H9 (cell line): ENCODE measurements at regions not wholly inside any gene's neighbourhood (a gene's known extent, or its start where the extent isn't known, plus 50 kb on each side); places are given as distances from the start of the nearest gene placed in this dataset.

Source experiments
- DNase-seq: peaks from one replicate; pipeline ENCODE4 v3.0.0-alpha.2; 2017
- H2AFZ ChIP-seq: one replicate; pipeline ENCODE4 v1.6.1; 2013; ENCODE audit warnings: mild to moderate bottlenecking, low read length, control low read depth, moderate library complexity
- H2AK5ac ChIP-seq: 2 replicates; pipeline ENCODE4 v1.6.1; 2013; ENCODE audit warnings: low read length, control low read depth, mixed read lengths; ENCODE audit not compliant: insufficient read length
- H2BK120ac ChIP-seq: one replicate; pipeline ENCODE4 v1.6.1; 2013; ENCODE audit warnings: low read depth, mild to moderate bottlenecking, low read length, control low read depth, inconsistent platforms; ENCODE audit not compliant: poor library complexity, severe bottlenecking
- H2BK12ac ChIP-seq: 2 replicates; pipeline ENCODE4 v1.6.1; 2013; ENCODE audit warnings: low read length, control low read depth, mixed read lengths, low read depth; ENCODE audit not compliant: insufficient read length
- H2BK15ac ChIP-seq: 2 replicates; pipeline ENCODE4 v1.6.1; 2013; ENCODE audit warnings: low read depth, low read length, control low read depth
- H2BK20ac ChIP-seq: one replicate; pipeline ENCODE4 v1.6.1; 2013; ENCODE audit warnings: low read depth, mild to moderate bottlenecking, low read length, control low read depth, inconsistent platforms; ENCODE audit not compliant: poor library complexity, severe bottlenecking
- H2BK5ac ChIP-seq: 2 replicates; pipeline ENCODE4 v1.6.1; 2013; ENCODE audit warnings: low read length, control low read depth, mixed read lengths; ENCODE audit not compliant: insufficient read length
- H3K14ac ChIP-seq: 2 replicates; pipeline ENCODE4 v1.6.1; 2013; ENCODE audit warnings: low read length, control low read depth; ENCODE audit not compliant: insufficient read depth
- H3K18ac ChIP-seq: 2 replicates; pipeline ENCODE4 v1.6.1; 2013; ENCODE audit warnings: low read depth, mild to moderate bottlenecking, mixed read lengths, low read length, control low read depth; ENCODE audit not compliant: insufficient read length
- H3K23ac ChIP-seq: 2 replicates; pipeline ENCODE4 v1.6.1; 2013; ENCODE audit warnings: low read length, control low read depth, mixed read lengths, low read depth; ENCODE audit not compliant: insufficient read length
- H3K23me2 ChIP-seq: 2 replicates; pipeline ENCODE4 v1.6.1; 2013; ENCODE audit warnings: low read depth, mild to moderate bottlenecking, mixed read lengths, low read length, control low read depth; ENCODE audit not compliant: insufficient read length, poor library complexity, severe bottlenecking
- H3K27ac ChIP-seq: 2 replicates; pipeline ENCODE4 v1.5.1; 2013; ENCODE audit warnings: low read length, control low read depth, mixed read lengths, low read depth; ENCODE audit not compliant: insufficient read length
- H3K27me3 ChIP-seq: 2 replicates; pipeline ENCODE4 v1.6.1; 2013; ENCODE audit warnings: low read length, control low read depth, inconsistent platforms; ENCODE audit not compliant: insufficient read depth
- H3K4ac ChIP-seq: 2 replicates; pipeline ENCODE4 v1.6.1; 2013; ENCODE audit warnings: low read depth, mild to moderate bottlenecking, control low read depth, inconsistent platforms, low read length, moderate library complexity
- H3K4me1 ChIP-seq: 2 replicates; pipeline ENCODE4 v1.6.1; 2013; ENCODE audit warnings: low read length, control low read depth, inconsistent platforms; ENCODE audit not compliant: insufficient read depth
- H3K4me2 ChIP-seq: 2 replicates; pipeline ENCODE4 v1.6.1; 2013; ENCODE audit warnings: low read length, control low read depth, mixed read lengths; ENCODE audit not compliant: insufficient read length, insufficient read depth
- H3K56ac ChIP-seq: 2 replicates; pipeline ENCODE4 v1.6.1; 2013; ENCODE audit warnings: low read depth, mild to moderate bottlenecking, mixed read lengths, low read length, control low read depth; ENCODE audit not compliant: insufficient read length
- H3K79me1 ChIP-seq: 2 replicates; pipeline ENCODE4 v1.6.1; 2013; ENCODE audit warnings: low read depth, mild to moderate bottlenecking, moderate library complexity, low read length, control low read depth, inconsistent platforms; ENCODE audit not compliant: insufficient read depth, poor library complexity, severe bottlenecking
- H3K79me2 ChIP-seq: 2 replicates; pipeline ENCODE4 v1.6.1; 2013; ENCODE audit warnings: low read length, control low read depth, inconsistent platforms; ENCODE audit not compliant: insufficient read depth
- H3K9ac ChIP-seq: 2 replicates; pipeline ENCODE4 v1.6.1; 2013; ENCODE audit warnings: low read length, control low read depth, mixed read lengths; ENCODE audit not compliant: insufficient read length; ENCODE audit errors: extremely low read depth
- H3K9me3 ChIP-seq: one replicate; pipeline ENCODE4 v1.6.1; 2013; ENCODE audit warnings: low read depth, low read length, inconsistent platforms; ENCODE audit not compliant: control insufficient read depth
- H3T11ph ChIP-seq: one replicate; pipeline ENCODE4 v1.6.1; 2013; ENCODE audit warnings: mild to moderate bottlenecking, low read length, control low read depth, inconsistent platforms
- H4K20me1 ChIP-seq: one replicate; pipeline ENCODE4 v1.6.1; 2013; ENCODE audit not compliant: control insufficient read depth, insufficient read length, insufficient read depth
- H4K5ac ChIP-seq: 2 replicates; pipeline ENCODE4 v1.6.1; 2013; ENCODE audit warnings: low read depth, mild to moderate bottlenecking, mixed read lengths, low read length, control low read depth; ENCODE audit not compliant: insufficient read length
- H4K8ac ChIP-seq: replicated peaks from 2 replicates; pipeline ENCODE4 v1.6.1; 2013; ENCODE audit warnings: low read length, control low read depth, mixed read lengths, low read depth; ENCODE audit not compliant: insufficient read length
- H4K91ac ChIP-seq: 2 replicates; pipeline ENCODE4 v1.6.1; 2013; ENCODE audit warnings: low read depth, mild to moderate bottlenecking, moderate library complexity, mixed read lengths, low read length, control low read depth; ENCODE audit not compliant: insufficient read length
- H3K27ac Mint-ChIP-seq, 3 experiments: 2 replicates in 2 of 3; 3 replicates in 1 of 3; pipeline ENCODE4 v1.8.0; 2020 to 2021; ENCODE audit warnings: mixed read lengths in 3 of 3, mild to moderate bottlenecking in 1 of 3, moderate library complexity in 1 of 3
- H3K27me3 Mint-ChIP-seq: 2 replicates; pipeline ENCODE4 v1.8.0; 2021; ENCODE audit warnings: low read depth, mild to moderate bottlenecking, moderate library complexity, mixed read lengths
- H3K36me3 Mint-ChIP-seq, 3 experiments: 2 replicates in 2 of 3; 3 replicates in 1 of 3; pipeline ENCODE4 v1.8.0; 2020 to 2021; ENCODE audit warnings: low read depth in 3 of 3, mixed read lengths in 3 of 3; ENCODE audit not compliant: insufficient read depth in 1 of 3
- H3K4me1 Mint-ChIP-seq, 2 experiments: 2 replicates each; pipeline ENCODE4 v1.8.0; 2020; ENCODE audit warnings: mixed read lengths in 2 of 2
- H3K4me3 Mint-ChIP-seq, 2 experiments: 2 replicates in 1 of 2; 3 replicates in 1 of 2; pipeline ENCODE4 v1.8.0; 2020 to 2021; ENCODE audit warnings: mild to moderate bottlenecking in 2 of 2, mixed read lengths in 2 of 2, moderate library complexity in 1 of 2
- H3K9me3 Mint-ChIP-seq, 2 experiments: 2 replicates in 1 of 2; 3 replicates in 1 of 2; pipeline ENCODE4 v1.8.0; 2020; ENCODE audit warnings: mild to moderate bottlenecking in 2 of 2, mixed read lengths in 2 of 2, moderate library complexity in 1 of 2
- TF ChIP-seq, protein P1 (sequence below): fragments of 200-600 bp; sonication (generic); conservative IDR thresholded peaks from 3 replicates; pipeline ENCODE4 v1.8.0; 2021; ENCODE audit warnings: antibody characterized with exemption, mild to moderate bottlenecking

DNA sequence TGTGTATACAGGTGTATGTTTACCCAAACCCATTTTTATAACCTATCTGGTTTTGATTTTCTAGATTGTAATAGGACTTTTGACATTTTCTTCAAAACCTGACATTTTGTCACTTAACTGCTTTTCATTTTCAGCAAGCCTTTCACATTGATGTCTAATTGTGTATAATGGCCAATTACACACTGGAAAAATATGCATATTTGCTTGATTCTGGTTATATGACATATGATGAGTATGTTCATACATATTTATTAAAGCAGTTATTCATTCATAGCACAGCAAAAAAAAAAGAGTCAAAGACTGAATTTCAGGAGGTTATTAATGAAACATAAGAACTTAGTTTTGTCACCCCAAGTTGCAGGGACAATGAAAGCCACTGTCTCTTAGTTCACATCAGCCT lies 307.7 kb upstream of the TNP1 start:
- H3K4me1 Mint-ChIP-seq: no peaks in the 10 kb centered on the region
- no peak overlapping the region for H3K14ac ChIP-seq
- no peaks in the 10 kb centered on the region for H3K27me3 ChIP-seq
- no peaks in the 10 kb centered on the region for H3K4me1 ChIP-seq
- no peak overlapping the region for H4K8ac ChIP-seq
- no peak overlapping the region for H3K9ac ChIP-seq
- no peaks in the 10 kb centered on the region for H3K79me2 ChIP-seq
- H3K27ac ChIP-seq: no peak overlapping the region
- H4K5ac ChIP-seq: no peak overlapping the region
- H3K36me3 Mint-ChIP-seq: no peaks in the 10 kb centered on the region; a peak in 1 of 7 replicates
- peaks cover 0 to 9% of the 10 kb centered on the region in 2 experiments; a peak in 1 of 5 replicates for H3K9me3 Mint-ChIP-seq
- no peaks in the 10 kb centered on the region for H3K79me1 ChIP-seq
- no peaks in the 10 kb centered on the region for H3K23me2 ChIP-seq
- no peak overlapping the region for H3K23ac ChIP-seq
- H3K9me3 ChIP-seq: no peaks in the 10 kb centered on the region
- H3K18ac ChIP-seq: no peak overlapping the region
- H3K27ac Mint-ChIP-seq: no peak overlapping the region
- H4K91ac ChIP-seq: no peak overlapping the region
- H3K4me2 ChIP-seq: no peak overlapping the region
- H2BK15ac ChIP-seq: no peak overlapping the region
- H2BK20ac ChIP-seq: no peak overlapping the region
- no peak overlapping the region for H2AFZ ChIP-seq
- H2BK5ac ChIP-seq: no peak overlapping the region
- H3K4me3 Mint-ChIP-seq: no peak overlapping the region
- no peak overlapping the region for H2BK120ac ChIP-seq
- no peak overlapping the region for H3K4ac ChIP-seq
- TF ChIP-seq, protein P1, sequence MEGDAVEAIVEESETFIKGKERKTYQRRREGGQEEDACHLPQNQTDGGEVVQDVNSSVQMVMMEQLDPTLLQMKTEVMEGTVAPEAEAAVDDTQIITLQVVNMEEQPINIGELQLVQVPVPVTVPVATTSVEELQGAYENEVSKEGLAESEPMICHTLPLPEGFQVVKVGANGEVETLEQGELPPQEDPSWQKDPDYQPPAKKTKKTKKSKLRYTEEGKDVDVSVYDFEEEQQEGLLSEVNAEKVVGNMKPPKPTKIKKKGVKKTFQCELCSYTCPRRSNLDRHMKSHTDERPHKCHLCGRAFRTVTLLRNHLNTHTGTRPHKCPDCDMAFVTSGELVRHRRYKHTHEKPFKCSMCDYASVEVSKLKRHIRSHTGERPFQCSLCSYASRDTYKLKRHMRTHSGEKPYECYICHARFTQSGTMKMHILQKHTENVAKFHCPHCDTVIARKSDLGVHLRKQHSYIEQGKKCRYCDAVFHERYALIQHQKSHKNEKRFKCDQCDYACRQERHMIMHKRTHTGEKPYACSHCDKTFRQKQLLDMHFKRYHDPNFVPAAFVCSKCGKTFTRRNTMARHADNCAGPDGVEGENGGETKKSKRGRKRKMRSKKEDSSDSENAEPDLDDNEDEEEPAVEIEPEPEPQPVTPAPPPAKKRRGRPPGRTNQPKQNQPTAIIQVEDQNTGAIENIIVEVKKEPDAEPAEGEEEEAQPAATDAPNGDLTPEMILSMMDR: no peak
- H3K27me3 Mint-ChIP-seq: peaks cover 10% of the 10 kb centered on the region
- no peak overlapping the region for H3K56ac ChIP-seq
- H2BK12ac ChIP-seq: no peak overlapping the region
- no peak for DNase-seq
- no peaks in the 10 kb centered on the region for H4K20me1 ChIP-seq
- no peak overlapping the region for H3T11ph ChIP-seq
- H2AK5ac ChIP-seq: no peak overlapping the region
